ENCODE measurements at regions not wholly inside any gene's neighbourhood (a gene's known extent, or its start where the extent isn't known, plus 50 kb on each side); places are given as distances from the start of the nearest gene placed in this dataset.
"Not testable (repeated sequence)": the region's sequence is repeated elsewhere in the genome, so short reads cannot be mapped to it uniquely, and the experiment has no call there.

DNA sequence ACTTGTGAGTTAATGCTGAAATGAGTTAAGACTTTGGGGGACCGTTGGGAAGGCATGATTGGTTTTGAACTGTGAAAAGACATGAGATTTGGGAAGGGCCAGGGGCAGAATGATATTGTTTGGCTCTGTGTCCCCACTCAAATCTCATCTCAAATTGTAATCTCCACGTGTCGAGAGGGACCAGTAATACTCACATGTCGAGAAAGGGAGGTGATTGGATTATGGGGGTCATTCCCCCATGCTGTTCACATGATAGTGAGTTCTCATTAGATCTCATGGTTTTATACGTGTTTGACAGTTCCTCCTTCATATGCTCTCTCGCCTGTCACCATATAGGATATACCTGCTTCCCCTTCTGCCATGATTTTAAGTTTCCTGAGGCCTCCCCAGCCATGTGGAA is 245.3 kb downstream of the CGGBP1 start:
- not testable (repeated sequence) for TF ChIP-seq POLR2A, POLR2AphosphoS5, CTCF (IDR thresholded peaks at IDR 0.05)

Data from gastroesophageal sphincter (tissue), 3 donors.